GM19328 (cell line): ENCODE measurements at regions not wholly inside any gene's neighbourhood (a gene's known extent, or its start where the extent isn't known, plus 50 kb on each side); places are given as distances from the start of the nearest gene placed in this dataset.

Experiments
- ATAC-seq: cut with Tn5 transposase; IDR thresholded peaks from one replicate; pipeline ENCODE4 v1.9.1; 2021; ENCODE audit warnings: mild to moderate bottlenecking, moderate library complexity; ENCODE audit not compliant: unreplicated experiment

- no peak for ATAC-seq
Measured at GRCh38 chr5:167482555-167482954, 808.9 kb upstream of the WWC1 start.

GRCh38 chr5:167485061-167485774, 806.2 kb upstream of the WWC1 start:
- no peak for ATAC-seq

GRCh38 chr5:167488371-167488770, 803.1 kb upstream of the WWC1 start:
- no peak for ATAC-seq

- ATAC-seq = no peak
Measured at GRCh38 chr5:167489202-167489601, 802.2 kb upstream of the WWC1 start.

GRCh38 chr5:167503926-167504720, 787.3 kb upstream of the WWC1 start:
- no peak for ATAC-seq

GRCh38 chr5:167507463-167508233, 783.8 kb upstream of the WWC1 start:
- ATAC-seq = no peak

GRCh38 chr5:167509076-167509475, 782.4 kb upstream of the WWC1 start:
- ATAC-seq = no peak

- ATAC-seq = no peak
Measured at GRCh38 chr5:167511276-167511675, 780.2 kb upstream of the WWC1 start.

GRCh38 chr5:167512111-167512510, 779.3 kb upstream of the WWC1 start:
- no peak for ATAC-seq

- no peak for ATAC-seq
Measured at GRCh38 chr5:167513381-167513780, 778.1 kb upstream of the WWC1 start.

- no peak for ATAC-seq
Measured at GRCh38 chr5:167514461-167514860, 777.0 kb upstream of the WWC1 start.

GRCh38 chr5:167525004-167525403, 766.4 kb upstream of the WWC1 start:
- no peak for ATAC-seq

GRCh38 chr5:167528651-167529050, 762.8 kb upstream of the WWC1 start:
- ATAC-seq = no peak

- no peak for ATAC-seq
Measured at GRCh38 chr5:167530548-167530947, 760.9 kb upstream of the WWC1 start.

GRCh38 chr5:167533814-167534795, 757.3 kb upstream of the WWC1 start:
- no peak for ATAC-seq

GRCh38 chr5:167539747-167540146, 751.7 kb upstream of the WWC1 start:
- no peak for ATAC-seq

- no peak for ATAC-seq
Measured at GRCh38 chr5:167546270-167546669, 745.2 kb upstream of the WWC1 start.

GRCh38 chr5:167552356-167552755, 739.1 kb upstream of the WWC1 start:
- no peak for ATAC-seq

- ATAC-seq = no peak
Measured at GRCh38 chr5:167553511-167553910, 737.9 kb upstream of the WWC1 start.

- ATAC-seq = no peak
Measured at GRCh38 chr5:167554564-167555290, 736.7 kb upstream of the WWC1 start.
